DND-41 (cell line): ENCODE measurements at regions not wholly inside any gene's neighbourhood (a gene's known extent, or its start where the extent isn't known, plus 50 kb on each side); places are given as distances from the start of the nearest gene placed in this dataset.

Experiments used
- EZH2 ChIP-seq: IDR thresholded peaks from 3 replicates; pipeline ENCODE4 v1.6.1; 2012; ENCODE audit warnings: borderline replicate concordance, low read depth, mild to moderate bottlenecking, moderate library complexity, low read length, inconsistent platforms; ENCODE audit not compliant: severe bottlenecking
- TF ChIP-seq, protein P1 (sequence below): IDR thresholded peaks from 2 replicates; pipeline ENCODE4 v1.5.1; 2012; ENCODE audit warnings: borderline replicate concordance, low read length, moderate library complexity, mild to moderate bottlenecking; ENCODE audit not compliant: poor library complexity, severe bottlenecking; ENCODE audit errors: extremely low read depth

- no peak for TF ChIP-seq EZH2
- TF ChIP-seq, protein P1, sequence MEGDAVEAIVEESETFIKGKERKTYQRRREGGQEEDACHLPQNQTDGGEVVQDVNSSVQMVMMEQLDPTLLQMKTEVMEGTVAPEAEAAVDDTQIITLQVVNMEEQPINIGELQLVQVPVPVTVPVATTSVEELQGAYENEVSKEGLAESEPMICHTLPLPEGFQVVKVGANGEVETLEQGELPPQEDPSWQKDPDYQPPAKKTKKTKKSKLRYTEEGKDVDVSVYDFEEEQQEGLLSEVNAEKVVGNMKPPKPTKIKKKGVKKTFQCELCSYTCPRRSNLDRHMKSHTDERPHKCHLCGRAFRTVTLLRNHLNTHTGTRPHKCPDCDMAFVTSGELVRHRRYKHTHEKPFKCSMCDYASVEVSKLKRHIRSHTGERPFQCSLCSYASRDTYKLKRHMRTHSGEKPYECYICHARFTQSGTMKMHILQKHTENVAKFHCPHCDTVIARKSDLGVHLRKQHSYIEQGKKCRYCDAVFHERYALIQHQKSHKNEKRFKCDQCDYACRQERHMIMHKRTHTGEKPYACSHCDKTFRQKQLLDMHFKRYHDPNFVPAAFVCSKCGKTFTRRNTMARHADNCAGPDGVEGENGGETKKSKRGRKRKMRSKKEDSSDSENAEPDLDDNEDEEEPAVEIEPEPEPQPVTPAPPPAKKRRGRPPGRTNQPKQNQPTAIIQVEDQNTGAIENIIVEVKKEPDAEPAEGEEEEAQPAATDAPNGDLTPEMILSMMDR: no peak
Observed at GRCh38 chr18:41642756-41643155, 312.3 kb upstream of the PIK3C3 start.
